ENCODE measurements at regions not wholly inside any gene's neighbourhood (a gene's known extent, or its start where the extent isn't known, plus 50 kb on each side); places are given as distances from the start of the nearest gene placed in this dataset.

DNA sequence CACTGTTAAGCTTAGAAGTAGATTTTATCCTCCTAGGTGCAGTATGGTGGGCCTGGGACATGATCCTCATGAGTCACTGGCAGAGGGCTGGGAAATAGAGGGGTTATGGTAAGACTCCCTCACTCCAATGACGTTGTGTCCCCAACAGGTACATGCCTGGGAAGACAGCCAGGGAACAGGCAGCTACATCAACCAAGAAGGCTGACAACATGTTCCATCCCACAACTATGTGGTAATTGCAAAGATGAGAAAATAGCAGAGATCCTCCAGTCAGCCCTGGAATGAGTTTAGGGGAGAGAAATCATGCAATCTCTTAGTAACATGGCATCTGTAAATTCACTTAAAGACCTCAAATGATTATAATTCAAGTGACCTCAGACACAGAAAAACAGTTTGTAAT is 114.4 kb upstream of the LIFR start:
- no peak overlapping the region for H3K27ac Mint-ChIP-seq
- Histone ChIP-seq H2BK15ac (ENCODE audit: low read depth, low read length) (no peak overlapping the region), H3K23me2 (ENCODE audit: insufficient read length, low read depth, low read length, poor library complexity, severe bottlenecking) (no peaks in the 10 kb centered on the region), H4K8ac (replicated peaks; ENCODE audit: insufficient read length, low read depth, low read length) (no peak overlapping the region), H3K79me2 (ENCODE audit: insufficient read depth, low read length) (no peaks in the 10 kb centered on the region), H3K27me3 (ENCODE audit: insufficient read depth, low read length) (no peaks in the 10 kb centered on the region), H3K9ac (ENCODE audit: extremely low read depth, insufficient read length, low read length) (no peak overlapping the region), H2BK12ac (ENCODE audit: insufficient read length, low read depth, low read length) (no peak overlapping the region), H3K23ac (ENCODE audit: insufficient read length, low read depth, low read length) (no peak overlapping the region), H3K79me1 (ENCODE audit: insufficient read depth, low read depth, low read length, poor library complexity, severe bottlenecking) (no peaks in the 10 kb centered on the region), H2AK5ac (ENCODE audit: insufficient read length, low read length) (no peak overlapping the region), H3K18ac (ENCODE audit: insufficient read length, low read depth, low read length) (no peak overlapping the region), H4K5ac (ENCODE audit: insufficient read length, low read depth, low read length) (no peak overlapping the region), H3K9me3 (ENCODE audit: control insufficient read depth, low read depth, low read length) (no peaks in the 10 kb centered on the region), H4K20me1 (ENCODE audit: control insufficient read depth, insufficient read depth, insufficient read length) (no peaks in the 10 kb centered on the region), H3T11ph (ENCODE audit: low read length) (no peak overlapping the region), H3K4me2 (ENCODE audit: insufficient read depth, insufficient read length, low read length) (no peak overlapping the region), H3K27ac (ENCODE audit: insufficient read length, low read depth, low read length) (no peak overlapping the region), H4K91ac (ENCODE audit: insufficient read length, low read depth, low read length) (no peak overlapping the region), H2BK120ac (ENCODE audit: low read depth, low read length, poor library complexity, severe bottlenecking) (no peak overlapping the region), H2BK20ac (ENCODE audit: low read depth, low read length, poor library complexity, severe bottlenecking) (no peak overlapping the region), H2AFZ (ENCODE audit: low read length) (no peak overlapping the region), H3K4me1 (ENCODE audit: insufficient read depth, low read length) (no peaks in the 10 kb centered on the region), H2BK5ac (ENCODE audit: insufficient read length, low read length) (no peak overlapping the region), H3K56ac (ENCODE audit: insufficient read length, low read depth, low read length) (no peak overlapping the region), H3K4ac (ENCODE audit: low read depth, low read length) (no peak overlapping the region), H3K14ac (ENCODE audit: insufficient read depth, low read length) (no peak overlapping the region)
- no peak for DNase-seq
- H3K36me3 Mint-ChIP-seq (ENCODE audit: insufficient read depth in 1 of 3, low read depth in 3 of 3), result no peaks in the 10 kb centered on the region
- no CpG with 5 or more reads among the region's 1 CpG for WGBS (ENCODE audit: extremely low coverage, insufficient read length, low lambda C conversion rate)
- H3K4me3 Mint-ChIP-seq, result no peak overlapping the region
- no peaks in the 10 kb centered on the region for H3K27me3 Mint-ChIP-seq (ENCODE audit: low read depth)
- H3K9me3 Mint-ChIP-seq, result no peaks in the 10 kb centered on the region
- TF ChIP-seq, protein P1, sequence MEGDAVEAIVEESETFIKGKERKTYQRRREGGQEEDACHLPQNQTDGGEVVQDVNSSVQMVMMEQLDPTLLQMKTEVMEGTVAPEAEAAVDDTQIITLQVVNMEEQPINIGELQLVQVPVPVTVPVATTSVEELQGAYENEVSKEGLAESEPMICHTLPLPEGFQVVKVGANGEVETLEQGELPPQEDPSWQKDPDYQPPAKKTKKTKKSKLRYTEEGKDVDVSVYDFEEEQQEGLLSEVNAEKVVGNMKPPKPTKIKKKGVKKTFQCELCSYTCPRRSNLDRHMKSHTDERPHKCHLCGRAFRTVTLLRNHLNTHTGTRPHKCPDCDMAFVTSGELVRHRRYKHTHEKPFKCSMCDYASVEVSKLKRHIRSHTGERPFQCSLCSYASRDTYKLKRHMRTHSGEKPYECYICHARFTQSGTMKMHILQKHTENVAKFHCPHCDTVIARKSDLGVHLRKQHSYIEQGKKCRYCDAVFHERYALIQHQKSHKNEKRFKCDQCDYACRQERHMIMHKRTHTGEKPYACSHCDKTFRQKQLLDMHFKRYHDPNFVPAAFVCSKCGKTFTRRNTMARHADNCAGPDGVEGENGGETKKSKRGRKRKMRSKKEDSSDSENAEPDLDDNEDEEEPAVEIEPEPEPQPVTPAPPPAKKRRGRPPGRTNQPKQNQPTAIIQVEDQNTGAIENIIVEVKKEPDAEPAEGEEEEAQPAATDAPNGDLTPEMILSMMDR (conservative IDR thresholded peaks at IDR 0.05), result no peak
- H3K4me1 Mint-ChIP-seq, result no peaks in the 10 kb centered on the region

All from H9 (cell line).